GM04503 (cell line): ENCODE measurements at regions not wholly inside any gene's neighbourhood (a gene's known extent, or its start where the extent isn't known, plus 50 kb on each side); places are given as distances from the start of the nearest gene placed in this dataset.

Source experiments
- DNase-seq: peaks from one replicate; pipeline ENCODE4 v3.0.0-alpha.2; 2012; ENCODE audit warnings: low read depth

DNA sequence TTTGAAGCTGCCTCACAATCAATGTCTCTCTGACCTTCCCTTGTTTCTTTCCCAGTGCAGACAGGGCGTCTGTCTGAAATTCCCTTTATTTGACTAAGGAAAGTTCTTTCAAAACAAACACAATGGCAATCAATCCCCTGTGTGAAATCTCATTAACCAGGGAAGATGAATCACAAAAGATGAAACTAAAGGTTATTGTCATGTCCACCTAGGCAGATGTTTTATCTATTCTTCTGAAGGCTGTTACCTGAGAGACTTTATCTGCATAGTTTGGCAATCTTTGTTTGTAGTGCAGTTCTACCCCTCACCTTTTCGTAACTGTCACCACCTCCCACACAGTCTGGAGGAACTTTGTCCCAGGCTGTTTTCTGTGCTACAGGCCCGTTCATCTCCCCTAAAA lies 217.5 kb upstream of the RIOK2 start:
- DNase-seq = no peak

DNA sequence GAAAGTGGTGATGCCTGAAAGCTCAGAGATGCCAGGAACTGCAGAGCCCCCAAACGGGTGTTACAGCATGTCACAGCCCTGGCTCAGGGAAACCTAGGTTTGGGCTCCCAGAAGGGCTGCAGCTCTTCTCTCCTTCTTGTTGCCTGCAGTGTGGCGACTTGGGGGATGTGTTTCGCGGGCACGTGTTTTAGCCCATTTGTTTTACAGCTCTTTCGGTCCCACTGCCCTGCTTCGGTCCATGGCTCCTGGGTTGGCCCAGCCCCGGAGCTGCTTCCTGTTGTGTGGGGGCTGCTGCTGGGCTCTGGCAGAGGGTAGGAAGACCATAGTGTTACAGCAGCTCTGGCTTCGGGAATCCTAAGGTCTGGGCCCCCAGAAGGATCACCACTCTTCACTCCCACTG lies 222.9 kb upstream of the RIOK2 start:
- DNase-seq = no peak

DNA sequence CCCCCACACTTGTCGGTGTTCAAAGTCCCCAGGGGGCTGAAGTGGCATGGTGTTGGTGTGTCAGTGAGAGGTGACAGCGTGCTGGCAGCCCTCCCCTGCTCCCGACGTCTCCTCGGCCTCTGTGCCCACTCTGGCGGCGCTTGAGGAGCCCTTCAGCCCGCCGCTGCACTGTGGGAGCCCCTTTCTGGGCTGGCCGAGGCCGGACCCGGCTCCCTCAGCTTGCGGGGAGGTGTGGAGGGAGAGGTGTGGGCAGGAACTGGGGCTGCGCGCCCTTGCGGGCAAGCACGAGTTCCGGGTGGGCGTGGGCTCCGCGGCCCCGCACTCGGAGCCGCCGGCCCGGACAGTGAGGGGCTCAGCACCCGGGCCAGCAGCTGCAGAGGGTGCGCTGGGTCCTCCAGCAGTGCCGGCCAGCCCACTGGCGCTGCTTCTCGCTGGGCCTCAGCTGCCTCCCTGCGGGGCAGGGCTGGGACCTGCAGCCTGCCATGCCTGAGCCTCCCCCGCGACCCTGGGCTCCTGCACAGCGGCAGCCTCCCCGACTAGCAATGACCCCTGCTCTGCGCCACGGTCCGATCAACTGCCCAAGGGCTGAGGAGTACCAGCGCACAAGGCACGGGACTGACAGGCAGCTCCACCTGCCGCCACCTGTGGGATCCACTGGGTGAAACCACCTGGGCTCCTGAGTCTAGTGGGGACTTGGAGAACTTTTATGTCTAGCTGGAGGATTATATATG lies 224.1 kb upstream of the RIOK2 start:
- no peak for DNase-seq

DNA sequence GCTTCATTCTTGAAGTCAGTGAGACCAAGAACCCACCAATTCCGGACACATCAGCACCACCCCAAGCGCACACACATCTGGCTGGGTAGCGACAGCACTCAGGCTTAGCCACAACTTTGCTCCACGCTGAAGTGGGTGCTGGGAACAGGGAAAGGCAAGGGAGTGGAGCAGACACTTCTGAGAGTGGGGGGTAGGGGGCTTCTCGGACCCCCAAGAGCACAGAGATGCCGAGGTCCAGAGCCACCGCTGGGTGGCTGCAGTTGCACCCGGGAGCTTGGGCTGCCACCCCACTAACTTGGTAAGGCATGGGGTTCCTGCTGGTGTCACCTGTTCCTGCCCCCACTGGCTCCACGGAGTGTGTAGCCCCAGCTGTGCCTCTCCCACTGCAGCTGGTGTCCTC lies 225.3 kb upstream of the RIOK2 start:
- DNase-seq = no peak

DNA sequence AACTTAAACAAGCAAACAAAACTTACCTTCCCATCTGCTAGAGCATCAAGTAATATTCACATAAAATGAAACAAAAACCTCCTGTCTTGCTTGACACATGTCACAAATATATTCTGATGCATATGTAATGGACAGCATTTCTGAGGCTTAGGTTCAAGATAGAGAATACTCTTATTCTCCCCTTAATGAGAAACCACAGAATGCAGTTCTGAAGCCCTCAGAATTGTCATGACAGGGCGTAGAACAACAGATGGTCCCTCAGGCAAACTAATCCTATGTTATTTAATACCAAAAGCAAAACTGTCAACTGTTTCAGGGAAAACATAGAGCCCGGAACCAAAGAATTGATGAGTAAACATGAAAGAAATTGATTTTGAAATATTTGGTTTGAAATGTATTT lies 229.9 kb upstream of the RIOK2 start:
- DNase-seq = no peak

DNA sequence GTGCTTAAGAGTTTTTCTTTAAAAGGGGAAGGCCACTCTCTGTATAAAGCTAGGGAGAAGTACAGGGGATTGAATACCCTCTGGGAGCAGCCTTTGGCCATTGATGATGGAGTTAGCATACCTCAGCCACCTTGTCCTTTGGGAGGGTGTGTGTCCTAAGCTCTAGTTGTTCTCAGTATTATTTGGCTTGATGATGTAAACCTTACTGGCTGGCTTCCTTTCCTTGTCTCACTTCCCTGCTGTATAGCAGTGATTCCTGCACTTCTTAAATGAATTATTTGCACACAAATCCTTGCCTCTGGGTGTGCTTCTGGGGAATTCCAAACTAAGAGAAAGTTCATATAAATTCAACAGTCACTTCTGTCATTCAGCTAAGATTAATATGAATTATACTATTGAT lies 234.9 kb upstream of the RIOK2 start:
- DNase-seq = no peak

DNA sequence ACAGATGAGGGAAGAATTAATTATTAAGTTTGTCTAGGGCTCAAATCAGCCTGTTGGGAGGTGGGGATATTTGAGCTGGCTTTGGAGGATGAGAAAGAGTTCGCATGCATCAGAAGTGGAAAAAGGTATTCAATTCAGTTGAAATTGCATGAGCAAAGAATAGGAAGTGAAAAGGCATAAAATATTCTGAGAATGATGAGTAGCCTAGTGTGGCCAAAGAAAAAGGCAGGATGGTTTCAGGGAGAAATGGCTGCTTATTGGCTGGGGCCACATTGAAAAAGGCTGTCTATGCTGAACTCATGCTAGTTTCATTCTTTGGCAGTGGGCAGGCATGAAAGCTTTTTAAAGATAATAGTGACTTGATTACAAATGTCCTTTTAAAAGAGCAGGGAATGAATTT lies 235.4 kb upstream of the RIOK2 start:
- no peak for DNase-seq

DNA sequence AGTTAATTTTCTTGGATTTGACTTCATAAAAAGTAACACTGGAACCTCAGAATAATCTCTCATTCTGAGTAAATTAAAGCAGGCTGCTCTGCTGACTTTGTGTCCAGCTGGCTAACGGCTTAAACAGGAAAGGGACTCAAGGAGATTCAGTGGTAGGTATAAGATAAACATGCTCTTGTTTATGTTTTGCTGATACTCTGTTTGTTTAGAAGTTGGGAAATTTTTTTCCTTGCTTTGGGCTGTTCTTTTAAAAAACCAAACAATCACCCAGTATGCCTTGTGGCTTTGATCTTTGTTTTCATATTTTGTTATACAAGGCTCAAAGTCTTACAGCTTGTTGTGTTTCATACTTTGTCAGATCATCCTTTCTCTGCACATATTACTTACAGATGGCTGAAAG lies 237.6 kb upstream of the RIOK2 start:
- no peak for DNase-seq

DNA sequence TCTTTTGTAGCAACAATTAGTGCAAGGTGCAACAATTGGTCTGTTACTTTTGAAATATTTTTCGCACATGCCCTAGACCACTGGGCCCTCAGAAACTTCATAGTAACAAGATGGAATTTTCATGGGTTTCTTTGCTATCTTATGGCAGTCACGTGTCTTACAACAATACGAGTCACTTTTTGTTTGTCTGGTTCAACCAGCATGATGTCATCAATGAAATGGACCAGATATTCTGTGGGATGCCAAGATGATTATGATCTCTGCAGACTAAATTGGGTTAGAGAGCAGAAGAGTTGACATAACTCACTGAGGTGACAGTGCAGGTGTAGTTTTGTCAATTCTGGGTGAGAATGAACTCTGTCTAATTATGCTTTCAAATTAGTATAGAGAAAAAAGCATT lies 239.6 kb upstream of the RIOK2 start:
- DNase-seq = no peak

DNA sequence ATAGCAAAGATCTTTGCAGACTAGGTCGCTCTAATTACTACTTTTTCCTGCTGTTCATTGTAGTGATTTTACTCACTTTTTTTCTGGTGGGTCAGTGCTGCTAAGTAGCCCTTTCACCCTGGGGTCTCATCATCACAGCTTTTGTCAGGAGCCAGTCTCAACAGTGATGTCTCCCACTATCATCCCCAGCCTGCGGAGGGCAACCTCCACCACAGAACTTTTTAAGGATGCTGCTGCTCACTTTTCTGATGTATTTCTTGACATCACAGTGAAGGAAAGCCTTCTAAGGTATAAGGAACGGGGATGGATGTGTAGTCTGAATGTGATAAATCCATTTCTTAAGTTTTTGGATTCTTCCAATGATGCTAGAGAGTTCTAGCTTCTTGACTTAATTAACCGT lies 242.5 kb upstream of the RIOK2 start:
- no peak for DNase-seq

DNA sequence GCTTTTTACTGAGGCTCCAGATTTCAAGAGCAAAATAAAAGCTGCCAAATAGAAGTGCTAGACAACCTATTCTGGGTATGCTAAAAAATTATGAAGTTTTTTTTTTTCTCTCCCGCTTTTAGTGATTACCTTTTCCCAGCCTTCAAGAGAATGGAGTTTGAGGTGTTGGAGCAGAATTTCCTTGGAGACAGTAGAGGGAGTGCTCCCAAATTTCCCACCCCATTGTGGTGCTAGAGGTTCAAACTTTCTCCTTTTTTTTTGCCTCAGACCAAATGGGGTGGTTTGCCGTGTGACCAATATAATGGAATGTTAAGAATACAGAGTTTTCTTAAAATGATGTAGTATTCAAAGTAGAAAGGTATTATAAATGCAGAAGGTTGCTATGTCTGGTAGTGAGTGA lies 244.2 kb upstream of the RIOK2 start:
- DNase-seq = no peak

DNA sequence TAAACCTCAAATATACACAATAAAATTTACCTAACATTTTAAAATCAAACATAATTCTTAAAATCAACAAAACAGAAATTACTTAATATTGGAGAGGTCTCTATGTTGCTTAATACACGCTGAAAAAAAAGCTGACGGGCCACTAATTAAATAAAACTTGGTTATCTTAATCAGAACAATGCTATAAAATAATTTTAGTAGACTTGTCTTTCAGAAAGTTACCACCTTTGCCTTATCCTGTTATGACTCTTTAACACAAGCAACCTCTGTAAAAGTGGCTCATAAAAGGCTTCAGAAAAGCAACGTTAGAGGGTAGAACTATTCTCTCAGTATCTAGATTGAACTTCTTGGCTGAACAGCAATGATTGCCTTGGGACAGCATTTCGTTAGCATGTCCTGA lies 251.0 kb upstream of the RIOK2 start:
- no peak for DNase-seq

DNA sequence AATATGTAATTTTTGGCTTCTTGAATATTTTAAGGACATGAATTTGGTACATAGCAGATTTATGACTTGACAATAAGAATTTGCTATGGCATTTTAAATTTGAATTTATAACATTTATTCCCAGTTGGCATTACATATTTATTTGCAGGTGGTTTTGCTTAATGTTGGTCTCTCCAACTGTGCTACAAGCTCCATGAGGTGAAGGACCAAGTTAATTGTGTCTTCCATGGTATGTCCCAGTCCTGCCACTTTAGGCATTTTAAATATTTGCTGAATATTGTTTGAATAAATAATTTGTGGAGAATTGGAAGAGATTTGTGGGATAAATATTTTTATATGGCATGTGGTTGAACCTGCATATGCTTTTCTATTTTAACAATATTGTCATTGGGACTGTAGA lies 253.4 kb upstream of the RIOK2 start:
- DNase-seq = no peak

DNA sequence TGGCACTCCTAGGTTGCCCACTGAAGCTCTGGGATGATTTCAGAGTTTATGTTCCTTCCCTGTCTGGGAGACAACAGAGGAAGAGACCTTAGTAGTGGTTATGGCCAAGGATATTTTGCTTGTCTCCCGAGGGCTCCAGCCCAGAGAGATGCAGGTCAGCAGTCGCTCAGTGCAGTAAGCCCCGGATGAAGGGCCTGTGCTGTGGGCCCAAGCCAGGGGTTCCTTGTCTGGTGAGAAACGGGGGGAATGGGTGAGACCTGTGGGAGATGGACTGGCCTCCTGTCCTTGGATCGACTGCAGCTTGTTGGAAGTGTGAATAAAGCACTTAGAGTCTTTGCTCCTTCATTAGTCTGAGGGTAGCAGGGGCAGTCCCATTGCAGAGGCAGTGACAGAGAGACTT lies 260.7 kb upstream of the RIOK2 start:
- no peak for DNase-seq

DNA sequence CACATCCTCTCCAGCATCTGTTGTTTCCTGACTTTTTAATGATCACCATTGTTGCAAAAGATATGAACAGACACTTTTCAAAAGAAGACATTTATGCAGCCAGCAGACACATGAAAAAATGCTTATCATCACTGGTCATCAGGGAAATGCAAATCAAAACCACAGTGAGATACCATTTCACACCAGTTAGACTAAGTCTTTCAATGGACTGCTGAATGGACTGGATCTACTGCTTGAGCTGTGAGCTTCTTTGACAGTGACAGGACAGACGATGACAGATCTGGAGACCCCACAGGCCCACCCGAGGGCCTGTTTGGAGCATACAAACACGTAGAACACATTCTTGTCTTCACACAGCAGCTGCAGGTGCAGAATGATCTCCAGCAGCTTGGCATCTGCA lies 266.1 kb upstream of the RIOK2 start:
- no peak for DNase-seq

DNA sequence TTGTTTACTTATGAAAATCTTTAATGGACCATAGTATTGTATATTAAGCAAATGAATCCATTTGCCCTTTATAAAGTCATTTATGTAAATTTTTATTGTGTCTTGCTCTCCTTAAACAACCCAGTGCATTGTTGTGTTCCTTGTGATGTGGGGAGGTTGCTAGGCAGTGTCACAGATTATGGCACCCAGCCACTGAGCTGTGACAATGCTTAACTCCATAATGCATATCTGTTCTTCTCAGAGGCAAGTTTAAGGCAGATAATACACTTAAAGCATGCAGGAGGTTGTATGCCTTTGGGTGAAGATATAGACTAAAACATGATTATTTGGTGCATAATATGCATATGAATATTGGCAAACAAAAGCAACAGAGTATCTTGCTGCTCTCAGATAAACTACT lies 269.6 kb upstream of the RIOK2 start:
- DNase-seq = no peak

DNA sequence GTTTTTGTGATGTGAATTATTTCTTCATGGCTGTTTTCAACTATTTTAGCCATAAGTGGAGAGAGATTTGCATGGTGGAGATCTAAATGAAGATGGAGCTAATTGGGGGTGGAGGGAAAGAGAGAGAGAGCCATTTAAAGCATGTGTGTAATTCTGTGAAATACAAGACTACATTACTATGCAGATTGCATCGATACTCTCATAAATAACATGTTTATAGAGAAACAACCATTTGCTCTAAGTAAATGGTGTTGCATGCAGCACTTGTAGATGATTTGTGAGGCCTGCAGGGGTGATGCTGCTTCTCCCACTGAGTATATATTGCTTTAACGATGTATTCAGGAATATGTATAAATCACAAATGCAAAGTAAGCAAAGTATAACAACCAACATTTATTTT lies 270.2 kb upstream of the RIOK2 start:
- DNase-seq = no peak

DNA sequence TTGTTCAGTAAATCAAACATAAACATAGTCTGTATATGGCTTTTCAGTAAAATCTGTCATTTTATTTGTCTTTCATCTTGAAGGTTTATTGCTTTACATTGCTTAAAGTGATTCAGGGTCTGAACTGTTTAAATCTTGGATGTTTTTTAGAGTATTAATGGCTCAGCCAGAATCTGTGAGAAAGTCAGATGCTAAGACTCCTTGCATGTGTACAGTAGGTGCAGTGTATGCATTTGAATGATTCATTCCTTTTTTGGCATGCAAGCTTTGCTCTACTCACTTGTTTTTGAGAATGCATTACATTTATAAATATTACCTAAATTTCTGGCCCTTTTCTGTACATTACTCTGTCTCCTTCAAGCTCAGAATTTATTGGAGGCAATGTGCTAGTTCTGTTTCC lies 271.0 kb upstream of the RIOK2 start:
- DNase-seq = no peak

DNA sequence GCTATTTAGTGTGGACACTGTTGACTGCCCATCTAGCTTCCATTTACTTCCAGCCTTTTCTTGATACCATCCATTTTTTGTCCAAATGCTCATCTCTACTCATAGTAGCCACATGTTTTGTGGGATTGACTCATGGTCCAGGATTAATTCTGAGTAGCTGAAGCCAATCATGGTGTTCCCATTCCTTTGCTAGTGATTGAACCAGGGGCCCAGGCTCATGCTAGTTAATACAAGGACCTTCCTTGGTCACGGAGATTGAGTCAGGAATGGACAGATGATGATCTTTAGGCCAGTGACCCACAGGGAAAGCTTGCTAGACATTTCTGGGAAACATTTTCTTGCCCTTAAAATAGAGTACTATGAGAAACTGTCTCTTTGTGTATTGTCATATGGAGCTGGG lies 272.9 kb upstream of the RIOK2 start:
- DNase-seq = no peak

DNA sequence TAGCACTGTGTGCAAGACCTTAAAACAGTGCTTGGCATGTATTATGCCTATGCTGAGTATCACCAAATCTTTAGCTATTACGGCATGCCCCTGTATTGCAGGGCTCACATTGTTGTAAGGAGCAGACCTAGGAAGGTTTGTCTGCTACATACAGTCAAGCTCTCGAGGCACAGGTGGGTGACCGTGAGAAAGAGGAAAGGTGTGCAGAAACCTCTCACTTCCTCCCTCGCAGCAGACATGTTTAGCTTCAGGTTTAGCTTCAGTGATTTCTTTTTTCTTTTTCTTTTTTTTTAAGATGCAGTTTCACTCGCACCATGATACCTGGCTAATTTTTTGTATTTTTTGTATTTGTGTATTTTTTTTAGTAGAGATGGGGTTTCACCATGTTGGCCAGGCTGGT lies 275.8 kb upstream of the RIOK2 start:
- no peak for DNase-seq

DNA sequence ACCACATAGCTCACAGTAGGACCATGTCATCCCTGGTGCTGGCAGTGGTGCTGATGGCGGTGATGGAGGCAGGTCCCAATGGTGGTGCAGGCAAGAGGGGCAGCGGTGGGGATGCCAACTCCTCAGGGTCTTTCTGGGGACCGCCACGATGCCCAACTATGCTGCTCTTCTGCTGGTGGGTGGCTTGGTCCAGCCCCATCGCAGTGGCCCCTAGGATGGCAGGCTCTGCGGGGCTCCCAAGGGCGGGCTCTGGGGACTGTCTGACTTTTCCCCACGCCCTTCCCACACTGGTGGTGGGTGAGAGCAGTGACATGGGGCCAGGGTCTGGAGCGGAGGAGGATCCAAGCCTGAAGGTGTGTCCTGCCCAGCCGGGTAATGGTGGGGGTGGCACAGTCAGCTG lies 288.9 kb upstream of the RIOK2 start:
- DNase-seq = no peak

DNA sequence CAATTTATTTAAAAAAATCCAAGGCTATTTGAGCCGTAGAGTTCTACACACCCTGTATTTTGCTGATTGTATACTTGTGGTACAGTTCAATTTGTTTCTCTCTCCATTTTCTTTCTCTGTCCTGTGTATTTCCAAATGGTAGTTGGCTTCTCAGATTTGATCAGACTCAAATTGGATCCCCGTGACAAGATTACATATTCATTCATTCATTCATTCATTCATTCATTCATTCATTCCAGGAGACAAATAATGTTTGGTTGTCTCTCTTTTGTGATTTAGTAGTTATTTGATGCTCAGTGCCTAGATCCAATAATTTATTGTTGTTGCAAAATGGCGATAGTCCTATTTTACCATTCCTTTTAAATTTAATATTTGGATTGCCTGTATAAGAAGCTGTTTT lies 292.8 kb upstream of the RIOK2 start:
- no peak for DNase-seq

DNA sequence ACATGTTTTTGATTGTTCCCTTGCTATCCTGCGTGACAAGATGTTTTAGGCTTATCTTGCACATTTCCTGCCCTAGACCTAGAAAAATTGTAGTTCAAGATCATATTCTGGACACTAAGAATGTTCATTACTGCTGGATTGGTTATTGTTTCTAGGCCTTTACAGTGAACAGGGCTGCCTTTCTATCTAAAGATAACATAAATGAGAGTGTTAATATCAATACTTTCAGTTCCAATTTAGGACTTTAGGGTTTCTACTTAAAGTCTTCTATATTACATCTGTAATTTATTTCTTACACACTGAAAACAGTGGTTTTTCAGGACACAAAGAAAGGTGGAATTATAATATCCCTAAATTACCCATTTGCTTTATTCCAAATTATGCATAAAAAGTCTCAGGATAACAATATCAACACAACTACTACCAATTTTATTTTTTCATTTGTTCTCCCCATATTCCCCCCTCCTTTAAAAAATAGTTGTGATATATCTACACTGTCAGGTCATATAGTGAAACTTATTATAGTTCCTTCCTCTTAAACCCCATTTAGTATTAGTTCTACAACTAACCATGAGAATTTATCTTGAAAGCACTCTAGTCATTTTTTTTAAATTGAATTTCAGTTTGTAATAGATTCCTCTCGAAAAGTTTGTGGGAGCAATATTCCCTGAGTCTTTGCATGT lies 293.9 kb upstream of the RIOK2 start:
- DNase-seq = no peak

DNA sequence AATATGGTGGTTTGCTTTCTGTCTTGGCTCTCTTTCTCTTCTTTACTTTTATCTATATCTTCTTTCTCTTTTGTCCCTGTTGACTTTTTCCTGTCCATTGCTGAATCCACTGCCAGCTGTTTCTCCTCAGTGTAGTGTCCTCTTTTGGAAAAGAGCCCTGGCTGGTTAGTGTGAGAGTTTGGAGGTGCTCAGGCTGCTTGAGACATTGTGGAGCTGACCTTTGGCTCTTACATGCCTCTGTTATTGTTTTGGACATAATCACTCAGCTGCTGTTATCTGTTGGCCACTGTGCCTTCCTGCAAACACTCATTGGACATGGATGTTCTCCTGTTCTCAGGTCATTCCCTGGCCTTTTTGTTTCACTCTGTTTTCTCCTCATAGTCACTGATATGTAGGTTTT lies 295.4 kb upstream of the RIOK2 start:
- no peak for DNase-seq
